GM23338 (cell line): ENCODE measurements at regions not wholly inside any gene's neighbourhood (a gene's known extent, or its start where the extent isn't known, plus 50 kb on each side); places are given as distances from the start of the nearest gene placed in this dataset.

Experiments
- ATAC-seq: fragments of 200-7000 bp; cut with Tn5 transposase; 3 replicates; pipeline ENCODE4 v1.9.1; 2020
- DNase-seq: peaks from one replicate; pipeline ENCODE4 v3.0.0-alpha.2; 2015; ENCODE audit warnings: low spot score
- H2AFZ ChIP-seq: fragments of 200-600 bp; sonication (generic); 2 replicates; pipeline ENCODE4 v1.8.0; 2016; ENCODE audit warnings: antibody characterized with exemption, mild to moderate bottlenecking, moderate library complexity
- H3F3A ChIP-seq: fragments of 200-600 bp; sonication (generic); replicated peaks from 2 replicates; pipeline ENCODE4 v1.8.0; 2017; ENCODE audit warnings: antibody characterized with exemption, mixed run types, low read depth
- H3K27ac ChIP-seq: fragments of 200-600 bp; sonication (generic); 2 replicates; pipeline ENCODE4 v1.6.1; 2016; ENCODE audit warnings: low read depth
- H3K27me3 ChIP-seq: fragments of 200-600 bp; sonication (generic); 2 replicates; pipeline ENCODE4 v1.8.0; 2016; ENCODE audit warnings: mild to moderate bottlenecking, mixed run types, moderate library complexity; ENCODE audit not compliant: insufficient read depth
- H3K36me3 ChIP-seq: fragments of 200-600 bp; sonication (generic); 2 replicates; pipeline ENCODE4 v1.8.0; 2016; ENCODE audit warnings: mild to moderate bottlenecking; ENCODE audit not compliant: insufficient read depth
- H3K4me1 ChIP-seq: fragments of 200-600 bp; sonication (generic); 2 replicates; pipeline ENCODE4 v1.8.0; 2016; ENCODE audit warnings: mild to moderate bottlenecking, moderate library complexity; ENCODE audit not compliant: insufficient read depth
- H3K4me2 ChIP-seq: fragments of 200-600 bp; sonication (generic); 2 replicates; pipeline ENCODE4 v1.7.1; 2017; ENCODE audit warnings: mixed run types
- H3K4me3 ChIP-seq: fragments of 200-600 bp; sonication (generic); 2 replicates; pipeline ENCODE4 v1.6.1; 2016; ENCODE audit warnings: mixed run types
- H3K79me2 ChIP-seq: fragments of 200-600 bp; sonication (generic); replicated peaks from 2 replicates; pipeline ENCODE4 v1.8.0; 2017; ENCODE audit warnings: mild to moderate bottlenecking; ENCODE audit not compliant: insufficient read depth
- H3K9me2 ChIP-seq: fragments of 200-600 bp; sonication (generic); 2 replicates; pipeline ENCODE4 v1.8.0; 2017; ENCODE audit not compliant: insufficient read depth
- H4K20me1 ChIP-seq: fragments of 200-600 bp; sonication (generic); replicated peaks from 2 replicates; pipeline ENCODE4 v1.8.0; 2017; ENCODE audit warnings: mild to moderate bottlenecking; ENCODE audit not compliant: insufficient read depth
- H3K27ac Mint-ChIP-seq: 2 replicates; pipeline ENCODE4 v1.8.0; 2020; ENCODE audit warnings: inconsistent platforms, mild to moderate bottlenecking, moderate library complexity, mixed read lengths
- H3K27me3 Mint-ChIP-seq: 3 replicates; pipeline ENCODE4 v1.8.0; 2022; ENCODE audit warnings: low read depth, mild to moderate bottlenecking, moderate library complexity, mixed read lengths, inconsistent platforms; ENCODE audit not compliant: insufficient read depth, poor library complexity
- H3K36me3 Mint-ChIP-seq: 3 replicates; pipeline ENCODE4 v1.8.0; 2021; ENCODE audit warnings: low read depth, mild to moderate bottlenecking, inconsistent platforms, moderate library complexity, mixed read lengths
- H3K4me1 Mint-ChIP-seq: 3 replicates; pipeline ENCODE4 v1.8.0; 2020; ENCODE audit warnings: mild to moderate bottlenecking, inconsistent platforms, mixed read lengths
- H3K4me3 Mint-ChIP-seq: 3 replicates; pipeline ENCODE4 v1.8.0; 2021; ENCODE audit warnings: moderate library complexity, mild to moderate bottlenecking, inconsistent platforms, mixed read lengths
- H3K9me3 Mint-ChIP-seq: 3 replicates; pipeline ENCODE4 v1.8.0; 2020; ENCODE audit warnings: moderate library complexity, mild to moderate bottlenecking, inconsistent platforms, mixed read lengths
- CREB1 ChIP-seq: fragments of 250-450 bp; sonication (Bioruptor Pico); IDR thresholded peaks from 2 replicates; pipeline ENCODE4 v1.5.0; 2020; ENCODE audit warnings: low read depth, mild to moderate bottlenecking, moderate library complexity
- EZH2 ChIP-seq: fragments of 200-600 bp; sonication (generic); IDR thresholded peaks from one replicate; pipeline ENCODE4 v1.8.0; 2017; ENCODE audit warnings: antibody characterized with exemption, mild to moderate bottlenecking, low read depth; ENCODE audit not compliant: unreplicated experiment
- EZH2phosphoT487 ChIP-seq: fragments of 200-600 bp; sonication (generic); IDR thresholded peaks from one replicate; pipeline ENCODE4 v1.8.1; 2018; ENCODE audit warnings: antibody characterized with exemption; ENCODE audit not compliant: unreplicated experiment
- JUNB ChIP-seq: IDR thresholded peaks from one replicate; pipeline ENCODE4 v1.6.1; 2016; ENCODE audit warnings: antibody characterized with exemption; ENCODE audit not compliant: unreplicated experiment
- NANOG ChIP-seq: IDR thresholded peaks from 2 replicates; pipeline ENCODE4 v1.6.1; 2016; ENCODE audit warnings: antibody characterized with exemption, borderline replicate concordance
- POLR2AphosphoS5 ChIP-seq: IDR thresholded peaks from 2 replicates; pipeline ENCODE4 v1.6.1; 2016; ENCODE audit warnings: antibody characterized with exemption, low read depth
- ZNF114 ChIP-seq: fragments of 250-450 bp; sonication (Bioruptor Pico); IDR thresholded peaks from 2 replicates; pipeline ENCODE4 v1.5.0; 2020; ENCODE audit warnings: mild to moderate bottlenecking, moderate library complexity
- ZNF331 ChIP-seq: fragments of 250-450 bp; sonication (Bioruptor Pico); IDR thresholded peaks from 2 replicates; pipeline ENCODE4 v1.5.0; 2020; ENCODE audit warnings: low read depth, mild to moderate bottlenecking, moderate library complexity
- TF ChIP-seq, protein P1 (sequence below): IDR thresholded peaks from 2 replicates; pipeline ENCODE4 v1.6.1; 2016; ENCODE audit warnings: antibody characterized with exemption
- TF ChIP-seq, protein P2 (sequence below): IDR thresholded peaks from one replicate; pipeline ENCODE4 v1.6.1; 2018; ENCODE audit warnings: antibody characterized with exemption; ENCODE audit not compliant: unreplicated experiment

DNA sequence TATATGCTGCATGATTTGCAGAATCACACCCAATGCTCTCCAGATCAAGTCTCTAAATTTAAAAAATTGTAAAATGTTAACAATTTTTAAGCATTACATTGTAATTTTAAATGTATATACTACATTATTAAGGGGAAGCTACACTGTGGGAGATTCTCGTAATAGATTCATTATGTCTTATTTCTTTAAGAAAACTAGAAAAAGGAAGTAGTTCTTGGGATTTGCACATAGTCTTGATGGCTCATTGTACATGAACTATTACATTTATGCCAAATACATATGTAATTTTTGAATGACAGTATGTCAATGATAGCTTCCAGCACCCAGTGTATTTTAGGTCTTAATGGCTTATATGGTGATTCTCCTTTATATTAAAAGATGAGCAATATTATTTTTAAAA lies 250.3 kb downstream of the PTPRC start (continued):
- TF ChIP-seq EZH2phosphoT487, result no peak
- TF ChIP-seq POLR2AphosphoS5, result no peak

DNA sequence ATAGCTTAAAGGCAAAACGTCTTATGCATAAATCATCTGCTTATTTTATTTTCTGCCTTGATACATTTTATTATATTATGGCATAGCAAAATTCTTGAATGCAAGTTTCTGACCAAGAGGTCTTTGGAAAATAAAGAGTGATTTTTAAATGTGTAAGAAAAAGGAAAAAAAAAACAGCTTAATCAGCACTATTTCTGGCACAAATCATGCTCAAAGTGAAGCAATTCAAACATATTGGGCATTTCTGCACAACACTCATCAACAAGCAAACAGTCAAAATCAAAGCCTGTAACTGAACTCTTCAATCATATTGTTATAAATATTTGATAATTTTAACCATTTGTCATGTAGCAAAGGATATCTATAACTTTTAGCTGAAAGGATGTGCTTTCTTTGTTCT lies 250.9 kb downstream of the PTPRC start:
- Histone ChIP-seq H4K20me1 (no peaks in the 10 kb centered on the region), H3F3A (no peaks in the 10 kb centered on the region), H2AFZ (no peak overlapping the region), H3K4me2 (no peak overlapping the region), H3K4me3 (no peak overlapping the region), H3K9me2 (no peaks in the 10 kb centered on the region), H3K27ac (no peak overlapping the region), H3K4me1 (no peaks in the 10 kb centered on the region), H3K27me3 (no peaks in the 10 kb centered on the region), H3K36me3 (no peaks in the 10 kb centered on the region), H3K79me2 (no peaks in the 10 kb centered on the region)
- no peaks in the 10 kb centered on the region for H3K36me3 Mint-ChIP-seq
- H3K4me1 Mint-ChIP-seq, result peaks cover 7% of the 10 kb centered on the region
- no peak overlapping the region for H3K4me3 Mint-ChIP-seq
- DNase-seq, result no peak
- H3K9me3 Mint-ChIP-seq, result no peaks in the 10 kb centered on the region
- no peak overlapping the region for H3K27ac Mint-ChIP-seq
- no peaks in the 10 kb centered on the region for H3K27me3 Mint-ChIP-seq
- ATAC-seq, result no peak
- TF ChIP-seq JUNB (no peak), ZNF331 (CRISPR knock-in tag) (no peak), POLR2AphosphoS5 (no peak), EZH2 (no peak), NANOG (no peak), CREB1 (CRISPR knock-in tag) (no peak), ZNF114 (CRISPR knock-in tag) (no peak)
- TF ChIP-seq, protein P1, sequence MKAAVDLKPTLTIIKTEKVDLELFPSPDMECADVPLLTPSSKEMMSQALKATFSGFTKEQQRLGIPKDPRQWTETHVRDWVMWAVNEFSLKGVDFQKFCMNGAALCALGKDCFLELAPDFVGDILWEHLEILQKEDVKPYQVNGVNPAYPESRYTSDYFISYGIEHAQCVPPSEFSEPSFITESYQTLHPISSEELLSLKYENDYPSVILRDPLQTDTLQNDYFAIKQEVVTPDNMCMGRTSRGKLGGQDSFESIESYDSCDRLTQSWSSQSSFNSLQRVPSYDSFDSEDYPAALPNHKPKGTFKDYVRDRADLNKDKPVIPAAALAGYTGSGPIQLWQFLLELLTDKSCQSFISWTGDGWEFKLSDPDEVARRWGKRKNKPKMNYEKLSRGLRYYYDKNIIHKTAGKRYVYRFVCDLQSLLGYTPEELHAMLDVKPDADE, result no peak
- TF ChIP-seq, protein P2, sequence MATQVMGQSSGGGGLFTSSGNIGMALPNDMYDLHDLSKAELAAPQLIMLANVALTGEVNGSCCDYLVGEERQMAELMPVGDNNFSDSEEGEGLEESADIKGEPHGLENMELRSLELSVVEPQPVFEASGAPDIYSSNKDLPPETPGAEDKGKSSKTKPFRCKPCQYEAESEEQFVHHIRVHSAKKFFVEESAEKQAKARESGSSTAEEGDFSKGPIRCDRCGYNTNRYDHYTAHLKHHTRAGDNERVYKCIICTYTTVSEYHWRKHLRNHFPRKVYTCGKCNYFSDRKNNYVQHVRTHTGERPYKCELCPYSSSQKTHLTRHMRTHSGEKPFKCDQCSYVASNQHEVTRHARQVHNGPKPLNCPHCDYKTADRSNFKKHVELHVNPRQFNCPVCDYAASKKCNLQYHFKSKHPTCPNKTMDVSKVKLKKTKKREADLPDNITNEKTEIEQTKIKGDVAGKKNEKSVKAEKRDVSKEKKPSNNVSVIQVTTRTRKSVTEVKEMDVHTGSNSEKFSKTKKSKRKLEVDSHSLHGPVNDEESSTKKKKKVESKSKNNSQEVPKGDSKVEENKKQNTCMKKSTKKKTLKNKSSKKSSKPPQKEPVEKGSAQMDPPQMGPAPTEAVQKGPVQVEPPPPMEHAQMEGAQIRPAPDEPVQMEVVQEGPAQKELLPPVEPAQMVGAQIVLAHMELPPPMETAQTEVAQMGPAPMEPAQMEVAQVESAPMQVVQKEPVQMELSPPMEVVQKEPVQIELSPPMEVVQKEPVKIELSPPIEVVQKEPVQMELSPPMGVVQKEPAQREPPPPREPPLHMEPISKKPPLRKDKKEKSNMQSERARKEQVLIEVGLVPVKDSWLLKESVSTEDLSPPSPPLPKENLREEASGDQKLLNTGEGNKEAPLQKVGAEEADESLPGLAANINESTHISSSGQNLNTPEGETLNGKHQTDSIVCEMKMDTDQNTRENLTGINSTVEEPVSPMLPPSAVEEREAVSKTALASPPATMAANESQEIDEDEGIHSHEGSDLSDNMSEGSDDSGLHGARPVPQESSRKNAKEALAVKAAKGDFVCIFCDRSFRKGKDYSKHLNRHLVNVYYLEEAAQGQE, result no peak

DNA sequence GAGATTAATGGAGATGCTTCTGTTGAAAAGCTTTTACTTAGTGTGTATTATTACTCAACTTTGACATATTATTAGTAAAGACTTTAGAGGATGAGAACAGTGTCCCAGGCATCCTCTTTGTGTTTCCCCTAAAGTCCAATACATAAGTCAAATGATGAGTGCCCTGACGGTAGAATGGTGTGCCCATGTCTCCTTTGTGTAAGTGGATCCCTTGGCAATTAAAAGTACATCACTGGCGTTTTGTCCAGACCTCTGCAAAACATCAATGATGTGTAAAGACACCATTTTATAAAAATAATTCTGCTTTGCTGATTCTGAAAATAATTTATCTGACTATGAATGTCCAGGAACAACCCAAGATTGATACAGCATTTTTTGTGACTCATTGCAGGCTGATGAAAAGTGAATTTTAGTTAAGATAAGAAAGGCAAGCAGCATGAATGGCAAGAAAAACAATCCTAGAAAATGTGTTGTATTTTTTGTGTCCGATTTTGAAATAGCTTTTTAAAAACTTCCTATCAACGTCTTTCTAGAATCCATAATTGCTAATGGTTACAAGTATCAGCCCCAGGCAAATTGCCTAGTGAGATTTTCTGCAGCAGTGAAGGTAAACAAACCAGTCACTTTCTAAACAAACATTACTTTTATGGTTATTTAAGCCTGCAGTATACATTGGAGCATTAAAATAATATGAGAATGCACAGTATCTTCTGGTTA lies 251.5 kb downstream of the PTPRC start:
- Mint-ChIP-seq H3K9me3 (no peaks in the 10 kb centered on the region), H3K36me3 (no peaks in the 10 kb centered on the region), H3K27me3 (no peaks in the 10 kb centered on the region), H3K4me3 (no peak overlapping the region), H3K27ac (no peak overlapping the region), H3K4me1 (peaks cover 7% of the 10 kb centered on the region)
- DNase-seq, result no peak
- Histone ChIP-seq H3K27ac (no peak overlapping the region), H3K4me2 (no peak overlapping the region), H2AFZ (no peak overlapping the region), H3K36me3 (no peaks in the 10 kb centered on the region), H3K4me3 (no peak overlapping the region), H4K20me1 (no peaks in the 10 kb centered on the region), H3K9me2 (no peaks in the 10 kb centered on the region), H3K79me2 (no peaks in the 10 kb centered on the region), H3K4me1 (no peaks in the 10 kb centered on the region), H3K27me3 (no peaks in the 10 kb centered on the region), H3F3A (no peaks in the 10 kb centered on the region)
- ATAC-seq, result no peak
- TF ChIP-seq ZNF114 (CRISPR knock-in tag) (no peak), CREB1 (CRISPR knock-in tag) (no peak), POLR2AphosphoS5 (no peak)
